Heart left ventricle (tissue), 16 donors: ENCODE measurements at regions not wholly inside any gene's neighbourhood (a gene's known extent, or its start where the extent isn't known, plus 50 kb on each side); places are given as distances from the start of the nearest gene placed in this dataset.

Experiments used
- ATAC-seq, 4 donors: fragments of 200-7000 bp; cut with Tn5 transposase; one replicate each; pipeline ENCODE4 v1.9.1; 2020 to 2022; ENCODE audit warnings: moderate library complexity in 4 of 4, mild to moderate bottlenecking in 3 of 4, moderate number of reproducible peaks in 1 of 4
- DNase-seq, 5 donors: peaks; one replicate each; pipeline ENCODE4 v3.0.0-alpha.2; 2020
- H3K27ac ChIP-seq, 12 donors: fragments of 200-600 bp; sonication (generic) in 4 of 12; one replicate each; pipeline versions ENCODE4 v1.5.0 to v1.8.0; 2016 to 2022; ENCODE audit warnings: mild to moderate bottlenecking in 2 of 12
- H3K27me3 ChIP-seq, 9 donors: fragments of 200-600 bp; sonication (generic) in 2 of 9; one replicate each; pipeline versions ENCODE4 v1.5.1 to v1.8.0; 2016 to 2022; ENCODE audit warnings: mild to moderate bottlenecking in 3 of 9
- H3K36me3 ChIP-seq, 9 donors: fragments of 200-600 bp; sonication (generic) in 2 of 9; one replicate each; pipeline versions ENCODE4 v1.5.0 to v1.8.0; 2018 to 2022; ENCODE audit warnings: mild to moderate bottlenecking in 2 of 9
- H3K4me1 ChIP-seq, 12 donors: fragments of 200-600 bp; sonication (generic) in 4 of 12; one replicate each; pipeline versions ENCODE4 v1.5.0 to v1.8.0; 2016 to 2022; ENCODE audit warnings: mild to moderate bottlenecking in 3 of 12
- H3K4me3 ChIP-seq, 12 donors: fragments of 200-600 bp; sonication (generic) in 4 of 12; one replicate each; pipeline versions ENCODE4 v1.5.0 to v1.8.0; 2017 to 2022; ENCODE audit warnings: mild to moderate bottlenecking in 9 of 12, moderate library complexity in 4 of 12
- H3K9me3 ChIP-seq, 12 donors: fragments of 200-600 bp; sonication (generic) in 4 of 12; one replicate each; pipeline versions ENCODE4 v1.5.0 to v1.8.0; 2016 to 2022; ENCODE audit warnings: mild to moderate bottlenecking in 1 of 12
- CTCF ChIP-seq, 12 donors: fragments of 200-600 bp; sonication (generic) in 4 of 12; IDR thresholded peaks; one replicate each; pipeline versions ENCODE4 v1.5.0 to v1.8.0; 2018 to 2022; ENCODE audit warnings: antibody characterized with exemption in 12 of 12, mild to moderate bottlenecking in 5 of 12
- POLR2A ChIP-seq, 2 donors: fragments of 450-650 bp; IDR thresholded peaks; one replicate each; pipeline ENCODE4 v1.6.1; 2017; ENCODE audit warnings: antibody characterized with exemption in 2 of 2, mild to moderate bottlenecking in 2 of 2, moderate library complexity in 2 of 2
- WGBS, 4 donors: extraction: QIAGEN DNeasy Blood & Tissue Kit in 2 of 4; methylation state at CpG; one replicate each; pipeline versions ENCODE4 v1.1.5 to v1.1.7; 2013 to 2018; 5-methylcytosine and 5-hydroxymethylcytosine counted together
- intact Hi-C, 10 donors: fragments of 100-400 bp; cut with DNase I; formaldehyde crosslinking; loops; one replicate each; pipeline versions ENCODE4 v1.11.1 to v1.14.2; 2022
- microRNA-seq, 4 donors: library from miRNA; unstranded; fragments of <30 nt; microRNA quantifications; one replicate each; pipeline versions ENCODE4 to v1.2.0, GENCODE V29; 2017 to 2020
- donor health status: ischemic (EF 13 %, LVEDD 7.1; RV severe dilation, severe dysfunction).
- donor health status: healthy with polysubstance abuse.
- donor health status: DM: no; HTN: yes; CAD: no.
- donor health status: DM: no; HTN: no; CAD: no.
- donor health status: ischemic (EF 25% LVEDD 6.9; RV normal size, moderate dysfunction).
- donor health status: ischemic (EF 25% LVEDD 5.7; RV mildly dilated, moderate dysfunction).
- donor health status: healthy.
- donor health status: DM: yes; HTN: yes; CAD: no.
- donor health status: ischemic (EF 35%, LVEDD 5.7; RV mildly dilated, moderate dysfunction).
- donor health status: nonischemic (EF 11% LVEDD 7.7; RV severe dilation, severe dysfunction).
- donor health status: DM: yes; HTN: yes; CAD: no.
- donor health status: PGD.
- donor health status: ischemic (EF 29% LVEDD 5.4; RV normal size, mild dysfunction).
- donor health status: nonischemic (EF 23%, LVEDD 6.1; RV moderate dilation, normal function).

- no peak for TF ChIP-seq POLR2A (IDR thresholded peaks at IDR 0.05)
- TF ChIP-seq CTCF (IDR thresholded peaks at IDR 0.05) = no peak
- H3K36me3 ChIP-seq = no peaks in the 10 kb centered on the region
- intact Hi-C loops = no loop called here
- H3K9me3 ChIP-seq = peaks cover 0 to 12% (median 0%) of the 10 kb centered on the region in 12 donors
- no peaks in the 10 kb centered on the region for H3K27me3 ChIP-seq
- H3K27ac ChIP-seq = no peak overlapping the region
- no peak overlapping the region for H3K4me3 ChIP-seq
- DNase-seq = no peak
- 64 to 81% (median 73%) methylated on average over 3 of the region's 3 CpGs for WGBS, 4 donors
- ATAC-seq = no peak
- no peaks in the 10 kb centered on the region for H3K4me1 ChIP-seq
These were observed 526.8 kb downstream of the PLXDC2 start for GRCh38 chr10:20343036-20343435.

Small RNA genes lying in the stretch of these regions (microRNA-seq; reads per million reads assigned to microRNA genes)
- 0 reads per million in 4 donors for gene MIR4675
